H9 (cell line): ENCODE measurements at regions not wholly inside any gene's neighbourhood (a gene's known extent, or its start where the extent isn't known, plus 50 kb on each side); places are given as distances from the start of the nearest gene placed in this dataset.

ENCODE experiments used
- DNase-seq: peaks from one replicate; pipeline ENCODE4 v3.0.0-alpha.2; 2017
- H2AFZ ChIP-seq: one replicate; pipeline ENCODE4 v1.6.1; 2013; ENCODE audit warnings: mild to moderate bottlenecking, low read length, control low read depth, moderate library complexity
- H2AK5ac ChIP-seq: 2 replicates; pipeline ENCODE4 v1.6.1; 2013; ENCODE audit warnings: low read length, control low read depth, mixed read lengths; ENCODE audit not compliant: insufficient read length
- H2BK120ac ChIP-seq: one replicate; pipeline ENCODE4 v1.6.1; 2013; ENCODE audit warnings: low read depth, mild to moderate bottlenecking, low read length, control low read depth, inconsistent platforms; ENCODE audit not compliant: poor library complexity, severe bottlenecking
- H2BK12ac ChIP-seq: 2 replicates; pipeline ENCODE4 v1.6.1; 2013; ENCODE audit warnings: low read length, control low read depth, mixed read lengths, low read depth; ENCODE audit not compliant: insufficient read length
- H2BK15ac ChIP-seq: 2 replicates; pipeline ENCODE4 v1.6.1; 2013; ENCODE audit warnings: low read depth, low read length, control low read depth
- H2BK20ac ChIP-seq: one replicate; pipeline ENCODE4 v1.6.1; 2013; ENCODE audit warnings: low read depth, mild to moderate bottlenecking, low read length, control low read depth, inconsistent platforms; ENCODE audit not compliant: poor library complexity, severe bottlenecking
- H2BK5ac ChIP-seq: 2 replicates; pipeline ENCODE4 v1.6.1; 2013; ENCODE audit warnings: low read length, control low read depth, mixed read lengths; ENCODE audit not compliant: insufficient read length
- H3K14ac ChIP-seq: 2 replicates; pipeline ENCODE4 v1.6.1; 2013; ENCODE audit warnings: low read length, control low read depth; ENCODE audit not compliant: insufficient read depth
- H3K18ac ChIP-seq: 2 replicates; pipeline ENCODE4 v1.6.1; 2013; ENCODE audit warnings: low read depth, mild to moderate bottlenecking, mixed read lengths, low read length, control low read depth; ENCODE audit not compliant: insufficient read length
- H3K23ac ChIP-seq: 2 replicates; pipeline ENCODE4 v1.6.1; 2013; ENCODE audit warnings: low read length, control low read depth, mixed read lengths, low read depth; ENCODE audit not compliant: insufficient read length
- H3K23me2 ChIP-seq: 2 replicates; pipeline ENCODE4 v1.6.1; 2013; ENCODE audit warnings: low read depth, mild to moderate bottlenecking, mixed read lengths, low read length, control low read depth; ENCODE audit not compliant: insufficient read length, poor library complexity, severe bottlenecking
- H3K27ac ChIP-seq: 2 replicates; pipeline ENCODE4 v1.5.1; 2013; ENCODE audit warnings: low read length, control low read depth, mixed read lengths, low read depth; ENCODE audit not compliant: insufficient read length
- H3K27me3 ChIP-seq: 2 replicates; pipeline ENCODE4 v1.6.1; 2013; ENCODE audit warnings: low read length, control low read depth, inconsistent platforms; ENCODE audit not compliant: insufficient read depth
- H3K4ac ChIP-seq: 2 replicates; pipeline ENCODE4 v1.6.1; 2013; ENCODE audit warnings: low read depth, mild to moderate bottlenecking, control low read depth, inconsistent platforms, low read length, moderate library complexity
- H3K4me1 ChIP-seq: 2 replicates; pipeline ENCODE4 v1.6.1; 2013; ENCODE audit warnings: low read length, control low read depth, inconsistent platforms; ENCODE audit not compliant: insufficient read depth
- H3K4me2 ChIP-seq: 2 replicates; pipeline ENCODE4 v1.6.1; 2013; ENCODE audit warnings: low read length, control low read depth, mixed read lengths; ENCODE audit not compliant: insufficient read length, insufficient read depth
- H3K56ac ChIP-seq: 2 replicates; pipeline ENCODE4 v1.6.1; 2013; ENCODE audit warnings: low read depth, mild to moderate bottlenecking, mixed read lengths, low read length, control low read depth; ENCODE audit not compliant: insufficient read length
- H3K79me1 ChIP-seq: 2 replicates; pipeline ENCODE4 v1.6.1; 2013; ENCODE audit warnings: low read depth, mild to moderate bottlenecking, moderate library complexity, low read length, control low read depth, inconsistent platforms; ENCODE audit not compliant: insufficient read depth, poor library complexity, severe bottlenecking
- H3K79me2 ChIP-seq: 2 replicates; pipeline ENCODE4 v1.6.1; 2013; ENCODE audit warnings: low read length, control low read depth, inconsistent platforms; ENCODE audit not compliant: insufficient read depth
- H3K9ac ChIP-seq: 2 replicates; pipeline ENCODE4 v1.6.1; 2013; ENCODE audit warnings: low read length, control low read depth, mixed read lengths; ENCODE audit not compliant: insufficient read length; ENCODE audit errors: extremely low read depth
- H3K9me3 ChIP-seq: one replicate; pipeline ENCODE4 v1.6.1; 2013; ENCODE audit warnings: low read depth, low read length, inconsistent platforms; ENCODE audit not compliant: control insufficient read depth
- H3T11ph ChIP-seq: one replicate; pipeline ENCODE4 v1.6.1; 2013; ENCODE audit warnings: mild to moderate bottlenecking, low read length, control low read depth, inconsistent platforms
- H4K20me1 ChIP-seq: one replicate; pipeline ENCODE4 v1.6.1; 2013; ENCODE audit not compliant: control insufficient read depth, insufficient read length, insufficient read depth
- H4K5ac ChIP-seq: 2 replicates; pipeline ENCODE4 v1.6.1; 2013; ENCODE audit warnings: low read depth, mild to moderate bottlenecking, mixed read lengths, low read length, control low read depth; ENCODE audit not compliant: insufficient read length
- H4K8ac ChIP-seq: replicated peaks from 2 replicates; pipeline ENCODE4 v1.6.1; 2013; ENCODE audit warnings: low read length, control low read depth, mixed read lengths, low read depth; ENCODE audit not compliant: insufficient read length
- H4K91ac ChIP-seq: 2 replicates; pipeline ENCODE4 v1.6.1; 2013; ENCODE audit warnings: low read depth, mild to moderate bottlenecking, moderate library complexity, mixed read lengths, low read length, control low read depth; ENCODE audit not compliant: insufficient read length
- H3K27ac Mint-ChIP-seq, 3 experiments: 2 replicates in 2 of 3; 3 replicates in 1 of 3; pipeline ENCODE4 v1.8.0; 2020 to 2021; ENCODE audit warnings: mixed read lengths in 3 of 3, mild to moderate bottlenecking in 1 of 3, moderate library complexity in 1 of 3
- H3K27me3 Mint-ChIP-seq: 2 replicates; pipeline ENCODE4 v1.8.0; 2021; ENCODE audit warnings: low read depth, mild to moderate bottlenecking, moderate library complexity, mixed read lengths
- H3K36me3 Mint-ChIP-seq, 3 experiments: 2 replicates in 2 of 3; 3 replicates in 1 of 3; pipeline ENCODE4 v1.8.0; 2020 to 2021; ENCODE audit warnings: low read depth in 3 of 3, mixed read lengths in 3 of 3; ENCODE audit not compliant: insufficient read depth in 1 of 3
- H3K4me1 Mint-ChIP-seq, 2 experiments: 2 replicates each; pipeline ENCODE4 v1.8.0; 2020; ENCODE audit warnings: mixed read lengths in 2 of 2
- H3K4me3 Mint-ChIP-seq, 2 experiments: 2 replicates in 1 of 2; 3 replicates in 1 of 2; pipeline ENCODE4 v1.8.0; 2020 to 2021; ENCODE audit warnings: mild to moderate bottlenecking in 2 of 2, mixed read lengths in 2 of 2, moderate library complexity in 1 of 2
- H3K9me3 Mint-ChIP-seq, 2 experiments: 2 replicates in 1 of 2; 3 replicates in 1 of 2; pipeline ENCODE4 v1.8.0; 2020; ENCODE audit warnings: mild to moderate bottlenecking in 2 of 2, mixed read lengths in 2 of 2, moderate library complexity in 1 of 2
- CTCF ChIP-seq: fragments of 200-600 bp; sonication (generic); conservative IDR thresholded peaks from 3 replicates; pipeline ENCODE4 v1.8.0; 2021; ENCODE audit warnings: antibody characterized with exemption, mild to moderate bottlenecking
- WGBS: extraction: QIAGEN DNeasy Blood & Tissue Kit; methylation state at CpG from one replicate; pipeline ENCODE4 v1.1.7; 2013; ENCODE audit warnings: missing lambda C conversion rate, low lambda C conversion rate, mixed read lengths; ENCODE audit not compliant: insufficient read length; ENCODE audit errors: extremely low coverage; 5-methylcytosine and 5-hydroxymethylcytosine counted together

GRCh38 chrX:55919367-55920221 is 202.0 kb downstream of the RRAGB start:
- Histone ChIP-seq H3K4me1 (no peaks in the 10 kb centered on the region), H4K91ac (no peak overlapping the region), H3K27me3 (no peaks in the 10 kb centered on the region), H3K23me2 (no peaks in the 10 kb centered on the region), H3K79me2 (no peaks in the 10 kb centered on the region), H2BK15ac (no peak overlapping the region), H3K4me2 (no peak overlapping the region), H4K8ac (no peak overlapping the region), H3K18ac (no peak overlapping the region), H3K4ac (no peak overlapping the region), H2BK5ac (no peak overlapping the region), H3K56ac (no peak overlapping the region), H3K27ac (no peak overlapping the region), H2BK12ac (no peak overlapping the region), H3K9ac (no peak overlapping the region), H3K79me1 (no peaks in the 10 kb centered on the region), H3K23ac (no peak overlapping the region), H2BK20ac (no peak overlapping the region), H4K20me1 (no peaks in the 10 kb centered on the region), H2AFZ (no peak overlapping the region), H2BK120ac (no peak overlapping the region), H3K9me3 (peaks cover 5% of the 10 kb centered on the region), H3T11ph (no peak overlapping the region), H2AK5ac (no peak overlapping the region), H3K14ac (no peak overlapping the region), H4K5ac (no peak overlapping the region)
- Mint-ChIP-seq H3K4me3 (no peak overlapping the region), H3K4me1 (no peaks in the 10 kb centered on the region), H3K36me3 (peaks cover 24 to 36% (median 30%) of the 10 kb centered on the region in 3 experiments), H3K27me3 (no peaks in the 10 kb centered on the region), H3K9me3 (peaks cover 70 to 71% of the 10 kb centered on the region in 2 experiments), H3K27ac (no peak overlapping the region)
- TF ChIP-seq CTCF = no peak
- no CpG with 5 or more reads among the region's 12 CpGs for WGBS
- peak; percentile 33 for DNase-seq
